Fibroblast of the aortic adventitia (primary cell): ENCODE measurements at regions not wholly inside any gene's neighbourhood (a gene's known extent, or its start where the extent isn't known, plus 50 kb on each side); places are given as distances from the start of the nearest gene placed in this dataset.

ENCODE experiments used
- DNase-seq: peaks from one replicate; pipeline ENCODE4 v3.0.0-alpha.2; 2010; ENCODE audit warnings: low read depth
- H3K4me3 ChIP-seq: 2 replicates; pipeline ENCODE4 v1.5.1; 2011; ENCODE audit warnings: low read depth, mild to moderate bottlenecking, control low read depth, low read length, moderate library complexity
- TF ChIP-seq, protein P1 (sequence below): IDR thresholded peaks from 2 replicates; pipeline ENCODE4 v1.5.1; 2011; ENCODE audit warnings: mild to moderate bottlenecking, low read length, control low read depth, inconsistent platforms; ENCODE audit not compliant: insufficient read depth

GRCh38 chr12:40598073-40598472 lies 94.2 kb upstream of the CNTN1 start:
- H3K4me3 ChIP-seq = no peak overlapping the region
- TF ChIP-seq, protein P1, sequence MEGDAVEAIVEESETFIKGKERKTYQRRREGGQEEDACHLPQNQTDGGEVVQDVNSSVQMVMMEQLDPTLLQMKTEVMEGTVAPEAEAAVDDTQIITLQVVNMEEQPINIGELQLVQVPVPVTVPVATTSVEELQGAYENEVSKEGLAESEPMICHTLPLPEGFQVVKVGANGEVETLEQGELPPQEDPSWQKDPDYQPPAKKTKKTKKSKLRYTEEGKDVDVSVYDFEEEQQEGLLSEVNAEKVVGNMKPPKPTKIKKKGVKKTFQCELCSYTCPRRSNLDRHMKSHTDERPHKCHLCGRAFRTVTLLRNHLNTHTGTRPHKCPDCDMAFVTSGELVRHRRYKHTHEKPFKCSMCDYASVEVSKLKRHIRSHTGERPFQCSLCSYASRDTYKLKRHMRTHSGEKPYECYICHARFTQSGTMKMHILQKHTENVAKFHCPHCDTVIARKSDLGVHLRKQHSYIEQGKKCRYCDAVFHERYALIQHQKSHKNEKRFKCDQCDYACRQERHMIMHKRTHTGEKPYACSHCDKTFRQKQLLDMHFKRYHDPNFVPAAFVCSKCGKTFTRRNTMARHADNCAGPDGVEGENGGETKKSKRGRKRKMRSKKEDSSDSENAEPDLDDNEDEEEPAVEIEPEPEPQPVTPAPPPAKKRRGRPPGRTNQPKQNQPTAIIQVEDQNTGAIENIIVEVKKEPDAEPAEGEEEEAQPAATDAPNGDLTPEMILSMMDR = no peak
- no peak for DNase-seq

GRCh38 chr12:40602562-40602961 lies 89.7 kb upstream of the CNTN1 start:
- DNase-seq = no peak
- TF ChIP-seq, protein P1 = no peak
- H3K4me3 ChIP-seq = no peak overlapping the region

- DNase-seq = no peak
- TF ChIP-seq, protein P1 = no peak
- H3K4me3 ChIP-seq = no peak overlapping the region
Observed at GRCh38 chr12:40614923-40615322, 77.3 kb upstream of the CNTN1 start.

DNA sequence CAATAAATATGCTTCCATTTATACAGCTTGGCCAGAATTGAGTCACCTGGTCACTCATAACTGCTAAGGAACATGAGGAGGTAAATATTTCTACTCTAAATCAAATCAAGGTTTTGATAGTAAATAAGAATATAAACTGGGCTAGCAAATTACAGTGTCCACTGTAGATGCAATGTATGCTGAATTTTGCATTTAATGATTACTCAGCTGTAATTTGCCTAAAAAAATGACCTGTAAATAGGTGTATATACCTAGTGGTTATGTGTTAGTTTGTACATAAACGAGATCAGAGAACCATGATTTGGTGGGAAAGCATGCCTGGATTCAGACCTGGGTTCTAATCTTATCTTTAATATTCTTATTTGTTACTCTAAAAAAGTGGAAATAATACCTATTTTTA lies 76.6 kb upstream of the CNTN1 start:
- TF ChIP-seq, protein P1 = no peak
- no peak overlapping the region for H3K4me3 ChIP-seq
- no peak for DNase-seq

- no peak overlapping the region for H3K4me3 ChIP-seq
- TF ChIP-seq, protein P1 = no peak
- no peak for DNase-seq
Observed at GRCh38 chr12:40616383-40616915, 75.8 kb upstream of the CNTN1 start.

DNA sequence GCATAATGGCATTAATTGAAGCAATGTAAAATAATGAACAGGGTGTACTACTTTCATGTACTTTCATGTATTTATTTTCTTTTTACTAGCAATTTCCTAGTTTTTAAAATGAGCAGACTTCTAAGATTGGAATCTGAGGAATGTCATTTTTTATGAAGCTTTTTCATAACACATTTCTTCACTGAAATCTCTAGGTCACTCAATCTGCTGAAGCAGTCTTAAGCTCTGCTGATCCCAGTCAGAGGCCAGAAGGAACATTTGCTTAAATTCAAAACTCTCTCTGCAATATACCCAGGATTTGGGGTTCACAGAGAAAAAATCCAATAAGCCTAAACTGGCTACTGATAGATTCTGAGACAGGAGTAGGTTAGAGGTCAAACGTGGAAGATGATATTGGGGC lies 73.6 kb upstream of the CNTN1 start:
- peak; percentile 2 for DNase-seq
- TF ChIP-seq, protein P1 = no peak
- H3K4me3 ChIP-seq = no peak overlapping the region

DNA sequence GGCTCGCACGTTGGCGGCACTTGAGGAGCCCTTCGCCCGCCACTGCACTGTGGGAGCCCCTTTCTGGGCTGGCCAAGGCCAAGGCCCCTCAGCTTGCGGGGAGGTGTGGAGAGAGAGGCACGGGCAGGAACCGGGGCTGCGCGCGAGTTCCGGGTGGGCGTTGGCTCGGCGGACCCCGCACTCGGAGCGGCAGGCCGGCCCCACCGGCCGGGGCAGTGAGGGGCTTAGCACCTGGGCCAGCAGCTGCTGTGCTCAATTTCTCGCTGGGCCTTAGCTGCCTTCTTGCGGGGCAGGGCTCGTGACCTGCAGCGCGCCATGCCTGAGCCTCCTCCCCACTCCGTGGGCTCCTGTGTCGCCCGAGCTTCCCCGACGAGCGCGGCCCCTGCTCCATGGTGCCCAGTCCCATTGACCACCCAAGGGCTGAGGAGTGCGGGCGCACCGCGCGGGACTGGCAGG lies 71.6 kb upstream of the CNTN1 start:
- TF ChIP-seq, protein P1 = no peak
- H3K4me3 ChIP-seq = no peak overlapping the region
- no peak for DNase-seq
